ENCODE measurements at regions not wholly inside any gene's neighbourhood (a gene's known extent, or its start where the extent isn't known, plus 50 kb on each side); places are given as distances from the start of the nearest gene placed in this dataset.

DNA sequence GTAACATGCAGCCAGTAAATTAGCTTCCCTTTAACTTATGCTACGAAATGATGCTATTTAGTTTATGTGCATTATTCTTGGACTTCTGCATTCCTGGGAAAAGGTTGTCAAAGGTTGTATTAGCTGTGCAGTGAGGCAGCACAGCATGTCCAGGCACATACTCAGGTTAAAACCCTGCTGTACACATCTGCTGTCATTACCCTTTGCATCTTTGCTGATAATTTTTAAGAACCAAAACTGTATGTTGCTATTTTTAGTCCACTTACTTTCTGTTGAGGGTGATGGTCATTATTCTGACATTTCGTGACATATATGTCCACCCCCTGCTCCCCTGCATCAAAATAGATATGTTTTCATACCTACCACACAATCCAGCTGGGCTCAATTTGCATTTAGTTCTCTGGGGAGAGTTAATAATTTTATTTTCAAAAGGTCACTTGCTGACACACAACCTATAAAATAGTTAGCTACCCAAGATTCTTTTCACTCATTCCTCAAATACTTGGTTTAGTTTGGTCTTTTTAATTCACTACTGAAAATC, 142.5 kb upstream of the SPACA1 start:
- DNase-seq = no peak

DNA sequence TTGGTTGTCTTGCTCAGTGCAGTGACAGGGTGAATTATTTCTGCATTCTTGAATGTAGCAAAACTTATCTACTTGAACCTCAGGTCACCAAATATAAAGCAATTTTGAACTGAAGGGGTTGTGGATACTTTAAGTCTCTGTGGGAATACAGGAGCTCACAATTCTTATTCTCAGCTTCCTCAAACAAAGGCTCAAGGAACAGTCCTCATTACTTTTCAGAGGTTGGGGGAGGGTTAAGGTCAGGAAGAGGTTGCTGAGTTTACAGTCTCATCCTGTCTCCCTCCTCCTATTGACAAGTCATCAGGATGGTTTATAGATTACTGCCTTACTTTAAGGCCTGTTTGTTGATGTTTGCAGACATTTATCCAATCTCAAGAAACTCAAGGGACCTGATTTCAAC, 143.6 kb upstream of the SPACA1 start:
- no peak for DNase-seq

DNA sequence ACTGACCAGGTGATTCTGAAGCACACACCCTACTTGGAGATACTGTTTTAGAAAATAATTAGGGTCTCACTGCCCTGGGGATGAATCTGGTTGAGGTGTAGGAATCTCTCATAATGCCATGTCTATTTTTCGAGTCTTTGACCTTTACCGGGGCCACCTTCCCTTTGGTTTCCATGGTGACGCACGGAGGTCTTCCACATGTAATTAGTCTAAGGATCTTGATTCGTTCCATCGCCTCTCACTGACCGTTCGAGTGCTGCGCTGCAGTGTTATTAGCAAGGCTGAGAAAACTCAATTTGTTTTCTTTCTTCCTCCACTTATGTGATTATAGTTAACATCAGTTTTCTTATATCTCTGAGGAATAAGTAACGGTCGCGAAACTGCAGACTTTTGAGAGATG, 144.3 kb upstream of the SPACA1 start:
- DNase-seq = no peak

DNA sequence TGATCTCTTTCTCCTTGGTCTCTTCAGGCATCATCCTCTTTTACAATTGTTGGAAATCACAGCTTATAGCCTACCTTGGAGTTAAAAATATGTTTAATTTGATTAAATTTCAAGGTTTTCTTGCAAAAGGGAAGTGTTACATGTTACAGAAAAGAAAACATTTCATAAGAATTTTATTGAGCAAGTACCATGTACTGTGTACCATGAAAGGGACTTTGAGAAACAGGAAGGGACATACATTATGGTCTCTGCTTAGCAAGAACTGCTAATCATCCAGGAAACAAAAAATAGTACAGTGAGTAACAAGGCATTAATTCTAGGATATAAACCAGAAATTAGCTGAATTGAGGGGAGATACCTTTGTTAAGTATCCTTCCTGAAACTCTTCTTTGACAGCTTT, 145.3 kb upstream of the SPACA1 start:
- DNase-seq = no peak

DNA sequence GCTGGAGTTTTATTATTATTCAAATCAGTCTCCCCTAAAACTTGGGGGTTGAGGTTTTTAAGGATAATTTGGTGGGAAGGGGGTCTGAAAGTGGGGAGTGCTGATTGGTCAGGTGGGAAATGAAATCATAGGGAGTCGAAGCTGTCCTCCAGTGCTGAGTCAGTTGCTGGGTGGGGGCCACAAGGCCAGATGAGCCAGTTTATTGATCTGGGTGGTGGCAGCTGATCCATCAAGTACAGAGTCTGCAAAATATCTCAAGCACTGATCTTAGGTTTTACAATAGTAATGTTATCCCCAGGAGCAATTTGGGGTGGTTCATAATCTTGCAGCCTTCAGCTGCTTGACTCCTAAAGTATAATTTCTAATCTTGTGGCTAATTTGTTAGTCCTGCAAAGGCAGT, 146.0 kb upstream of the SPACA1 start:
- no peak for DNase-seq

DNA sequence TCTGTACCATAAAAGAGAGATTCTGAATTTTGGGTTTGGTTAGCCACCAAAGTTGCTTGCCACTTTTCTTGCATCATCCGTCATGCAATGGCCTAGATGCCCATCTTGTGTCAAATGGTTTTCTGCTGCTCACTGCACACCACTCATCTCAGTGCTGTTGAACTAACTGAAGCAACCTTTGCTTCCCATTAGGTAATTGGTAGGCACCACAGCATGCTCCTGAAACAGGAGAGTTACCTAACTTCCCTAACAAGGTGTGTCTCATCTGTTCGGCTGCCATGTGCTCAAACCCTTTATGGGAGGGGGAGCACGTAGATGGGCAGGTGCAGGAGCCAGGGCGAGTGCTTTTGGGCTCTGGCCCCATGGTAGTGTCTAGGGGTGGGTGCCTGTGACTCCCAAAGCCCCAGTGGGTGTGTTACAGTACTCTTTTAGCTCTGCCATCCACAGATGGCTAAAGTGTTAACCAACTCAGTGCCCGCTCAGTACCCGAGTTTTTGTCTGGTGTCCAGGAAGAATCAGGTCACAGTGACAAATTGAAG, 147.4 kb upstream of the SPACA1 start:
- no peak for DNase-seq

DNA sequence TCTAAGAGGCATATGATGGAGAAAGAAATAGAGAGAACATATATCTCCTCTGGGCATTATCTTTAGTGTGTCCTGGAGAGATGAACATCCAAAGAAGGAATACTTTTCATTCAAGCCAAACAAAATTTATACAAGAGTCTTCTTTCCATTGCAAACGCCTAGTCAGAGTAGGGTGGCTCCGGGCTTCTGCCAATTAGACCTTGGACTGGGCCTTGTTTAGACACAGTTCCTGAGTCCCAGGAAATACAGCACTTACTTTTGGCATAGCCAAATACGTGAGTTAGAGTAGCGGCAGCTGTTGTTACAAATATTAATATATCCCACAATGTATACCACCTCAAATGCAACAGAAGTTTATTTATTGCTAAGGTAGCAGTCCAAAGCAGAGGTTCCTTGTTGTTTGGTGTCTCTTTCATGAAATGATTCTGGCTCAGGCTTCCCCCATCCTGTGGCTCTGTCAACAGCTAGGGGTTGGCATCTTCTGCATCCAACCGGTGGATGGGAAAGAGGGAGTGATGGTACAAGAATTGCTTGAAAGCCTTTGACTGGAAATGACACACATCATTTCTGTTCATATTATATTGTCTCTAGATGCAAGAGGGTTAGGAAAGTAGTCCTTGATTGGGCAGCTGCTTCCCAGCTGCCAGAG, 148.0 kb upstream of the SPACA1 start:
- no peak for DNase-seq

DNA sequence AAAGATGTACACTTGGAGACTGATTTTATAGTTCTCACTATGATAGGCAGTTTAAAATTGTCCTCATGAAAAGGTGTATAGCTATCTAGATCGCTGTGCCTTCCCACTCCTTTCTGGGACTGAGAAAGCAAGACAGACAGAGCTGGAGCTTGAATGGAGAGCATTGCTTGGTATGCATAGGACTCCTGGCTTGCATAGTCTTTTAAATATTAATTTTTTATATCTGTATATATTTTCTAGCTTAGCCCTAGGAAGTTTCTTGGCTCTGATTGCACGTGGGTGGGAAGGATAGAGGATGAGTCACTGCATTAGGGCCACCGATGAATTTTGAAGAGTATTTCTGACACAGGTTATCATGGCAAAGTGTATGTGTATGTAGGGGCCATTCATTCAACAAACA, 150.0 kb upstream of the SPACA1 start:
- no peak for DNase-seq

DNA sequence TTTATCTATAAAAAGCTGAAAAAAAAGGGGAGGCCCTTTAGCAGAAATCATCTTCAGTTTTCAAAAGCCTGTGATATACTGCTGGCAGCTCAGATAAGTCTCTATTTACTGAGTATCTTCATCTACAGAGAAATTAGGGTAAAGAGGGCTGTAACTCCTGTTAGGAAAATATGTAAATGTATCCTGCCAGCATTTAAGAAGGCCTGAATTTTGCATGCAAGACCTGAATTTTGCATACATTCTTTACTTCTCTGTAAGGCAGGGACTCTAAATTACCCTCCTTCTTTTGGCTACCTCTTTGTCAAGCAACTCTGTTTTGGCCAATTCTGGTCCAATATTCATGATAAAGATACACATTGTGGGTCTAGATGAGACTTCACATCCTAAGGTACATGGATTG, 150.6 kb upstream of the SPACA1 start:
- DNase-seq = no peak

DNA sequence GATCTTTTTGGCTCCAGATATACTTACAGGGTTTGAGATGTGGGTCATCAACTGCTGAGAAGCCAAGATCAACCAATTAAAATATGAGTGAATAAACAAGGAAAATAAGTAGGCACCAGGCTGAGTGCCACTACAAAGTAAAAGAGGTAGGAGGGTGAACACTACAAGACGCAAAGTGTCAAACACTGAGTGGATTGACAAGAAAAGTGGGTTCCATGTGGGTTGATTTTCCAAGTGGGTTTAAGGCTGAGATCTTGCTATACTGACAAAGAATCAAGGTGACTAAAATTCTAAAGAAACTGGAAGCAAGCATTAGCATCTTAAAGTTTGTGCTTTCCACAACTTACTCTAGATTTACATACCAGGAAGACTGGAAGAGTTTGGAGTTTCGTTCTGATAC, 160.4 kb upstream of the SPACA1 start:
- no peak for DNase-seq

DNA sequence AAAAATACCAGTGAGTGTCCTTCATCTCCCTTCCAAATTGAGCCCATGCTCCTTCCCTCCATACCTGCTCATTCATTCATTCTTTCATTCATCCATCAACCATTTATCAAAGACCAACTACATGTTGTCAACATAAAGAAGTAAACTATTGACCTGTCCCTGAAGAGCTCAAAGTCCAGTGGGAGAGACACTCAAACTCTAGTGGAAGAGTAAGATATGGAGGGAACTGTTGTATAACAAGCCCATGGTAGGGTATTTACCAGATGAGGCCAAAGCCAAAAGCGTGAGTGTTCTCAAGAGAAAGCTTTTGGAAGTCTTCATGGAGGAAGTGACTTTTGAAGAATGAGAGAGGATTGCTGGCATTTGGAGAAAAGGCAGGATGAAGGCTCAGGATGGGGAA, 163.4 kb upstream of the SPACA1 start:
- no peak for DNase-seq

DNA sequence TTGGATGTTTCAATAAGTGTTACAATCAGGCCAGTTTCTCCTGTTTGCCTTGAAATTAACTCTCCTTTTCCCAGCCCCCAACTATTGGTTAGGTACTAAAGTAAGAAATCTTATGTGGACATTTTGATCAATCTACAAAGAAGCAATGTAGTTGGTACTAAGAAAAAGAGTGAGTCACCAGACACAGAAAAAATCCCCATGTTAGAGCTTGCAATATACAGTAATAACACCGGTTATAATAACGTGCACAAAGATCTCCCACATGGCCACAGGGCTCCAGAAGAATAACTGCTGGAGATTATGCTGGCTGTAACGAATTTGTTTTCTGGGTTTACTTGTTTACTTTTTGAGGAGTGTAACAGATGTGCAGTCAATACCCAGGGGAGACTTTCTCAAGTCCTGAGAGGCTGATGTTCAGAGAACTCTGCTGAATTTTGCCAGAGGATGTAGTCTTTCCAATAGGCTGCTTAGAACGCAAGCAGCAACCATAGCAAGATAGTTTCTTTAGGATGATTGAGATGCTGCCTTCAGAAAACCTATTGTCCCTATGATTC, 166.2 kb upstream of the SPACA1 start:
- DNase-seq = no peak

DNA sequence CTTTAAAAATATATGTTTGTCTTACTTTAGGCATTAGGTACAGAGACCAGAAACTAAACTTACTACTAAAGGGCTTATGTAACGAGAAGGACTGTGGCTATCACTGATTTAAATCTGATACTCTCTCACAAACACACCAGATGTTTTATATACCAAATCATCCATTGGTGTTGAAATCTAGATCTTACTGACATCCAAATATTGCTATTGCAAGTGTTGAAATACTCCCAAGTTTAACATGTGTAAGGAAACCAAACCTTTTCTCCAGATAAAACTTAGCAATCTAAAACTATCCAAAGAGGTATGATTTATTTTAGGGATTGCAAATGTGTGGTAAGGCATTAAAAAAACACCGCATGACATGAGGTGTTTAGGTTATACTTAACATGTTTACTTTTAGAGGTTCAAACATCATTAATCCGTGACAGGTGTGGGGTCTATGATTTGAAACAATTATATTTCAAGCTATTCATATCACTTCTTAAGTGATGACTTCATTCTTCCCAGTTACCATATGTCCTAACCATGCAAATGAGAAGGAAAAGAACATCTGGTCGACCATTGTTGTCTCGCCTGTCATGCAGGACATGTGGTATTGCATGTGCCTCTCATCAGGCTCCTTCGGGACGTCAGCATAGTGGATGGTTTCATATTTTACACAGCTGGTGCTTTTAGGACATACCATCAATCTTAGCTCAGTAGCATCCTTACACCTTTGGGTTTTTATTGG, 168.3 kb upstream of the SPACA1 start:
- DNase-seq = no peak

DNA sequence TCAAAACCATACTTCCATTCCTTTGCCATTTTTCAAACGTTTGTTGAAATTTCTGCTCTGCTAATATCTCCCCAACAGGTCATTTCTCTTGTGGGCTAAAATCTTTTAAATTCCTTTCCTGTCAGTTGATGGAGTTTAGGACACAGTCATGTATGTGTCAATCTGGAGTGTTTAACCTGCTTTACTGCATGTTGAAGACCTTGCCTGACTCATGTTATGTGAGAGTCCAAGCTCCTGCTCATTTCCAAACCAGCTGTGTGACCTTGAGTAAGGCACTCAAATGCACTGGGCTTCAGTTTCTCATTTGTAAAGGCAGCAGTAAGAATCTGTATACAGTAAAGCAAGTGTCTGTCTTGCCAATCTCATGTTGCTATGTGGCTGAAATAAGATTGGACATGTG, 171.9 kb upstream of the SPACA1 start:
- no peak for DNase-seq

DNA sequence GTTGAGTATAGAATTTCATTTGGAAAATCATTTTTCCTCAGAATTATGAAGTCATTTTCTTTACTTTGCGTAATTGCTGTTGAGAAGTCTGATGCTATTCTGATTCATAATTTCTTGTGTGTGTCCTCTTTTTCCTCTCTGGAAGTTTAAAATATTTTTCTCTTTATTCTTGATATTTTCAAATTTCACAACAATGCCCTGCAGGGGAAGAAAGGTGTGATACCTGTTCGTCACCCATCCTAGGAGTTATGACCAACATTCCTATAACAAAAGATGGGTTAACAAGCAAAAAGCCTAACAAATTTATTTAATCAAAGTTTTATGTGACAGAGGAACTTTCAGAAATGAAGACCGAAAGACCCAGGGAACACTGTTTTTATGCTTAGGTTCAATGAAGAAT, 171.5 kb upstream of the AKIRIN2 start:
- DNase-seq = no peak

DNA sequence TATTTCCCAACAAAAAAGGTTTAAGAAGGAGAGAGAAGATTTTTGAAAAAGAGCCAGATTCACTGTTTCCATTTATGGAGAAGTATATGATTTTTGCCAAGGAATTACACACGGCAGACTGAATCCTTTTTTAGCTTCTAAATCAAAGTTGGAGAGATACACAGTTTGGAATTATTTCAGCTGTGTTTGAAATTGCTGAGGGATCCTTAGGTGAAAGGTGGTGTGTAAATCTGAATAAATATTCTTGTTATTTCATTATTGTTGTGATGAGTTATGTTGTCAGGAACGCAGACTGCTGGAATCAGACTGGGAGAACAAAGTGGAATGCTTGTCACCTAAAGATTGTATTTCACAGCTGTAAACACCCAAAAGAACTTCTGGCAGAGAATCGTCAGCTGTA, 168.5 kb upstream of the AKIRIN2 start:
- no peak for DNase-seq

DNA sequence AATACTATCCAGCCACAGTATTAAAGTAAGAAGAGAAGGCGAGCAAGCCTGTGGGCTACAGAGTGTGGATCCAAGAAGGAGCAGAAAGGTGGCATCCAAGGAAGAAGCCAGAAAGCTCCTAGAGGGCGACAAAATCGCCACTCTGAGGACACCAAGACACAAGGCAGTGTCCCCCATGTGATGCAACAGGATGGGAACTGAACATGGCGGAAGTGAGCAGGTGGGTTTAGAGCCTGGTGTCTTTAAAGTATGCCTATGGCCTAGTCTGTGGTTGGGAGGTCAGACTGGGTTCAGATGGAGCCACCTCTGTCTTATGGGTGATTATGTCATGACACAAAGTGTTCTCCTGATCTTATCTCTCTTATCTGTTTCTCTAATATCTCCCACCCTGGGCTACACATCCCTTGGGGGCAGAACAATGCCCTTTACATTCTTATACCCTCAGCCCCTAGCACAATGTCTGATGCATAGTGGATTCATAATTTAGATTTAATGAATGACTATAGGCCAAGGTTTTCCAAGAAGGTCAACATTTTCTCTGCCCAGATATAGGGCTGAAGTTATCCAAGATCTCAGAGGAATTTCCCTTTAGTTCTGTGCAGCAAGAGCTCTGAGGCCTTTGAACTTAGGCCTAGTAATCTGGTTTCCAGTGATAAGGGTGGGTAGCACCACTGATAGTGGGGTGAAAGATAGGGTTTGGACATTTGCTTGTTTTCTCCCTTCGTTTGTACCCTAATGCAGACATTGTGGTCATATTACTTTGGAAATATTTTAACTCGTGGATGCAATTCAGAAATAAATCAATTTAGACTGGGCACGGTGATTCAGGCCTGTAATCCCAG, 167.3 kb upstream of the AKIRIN2 start:
- no peak for DNase-seq

DNA sequence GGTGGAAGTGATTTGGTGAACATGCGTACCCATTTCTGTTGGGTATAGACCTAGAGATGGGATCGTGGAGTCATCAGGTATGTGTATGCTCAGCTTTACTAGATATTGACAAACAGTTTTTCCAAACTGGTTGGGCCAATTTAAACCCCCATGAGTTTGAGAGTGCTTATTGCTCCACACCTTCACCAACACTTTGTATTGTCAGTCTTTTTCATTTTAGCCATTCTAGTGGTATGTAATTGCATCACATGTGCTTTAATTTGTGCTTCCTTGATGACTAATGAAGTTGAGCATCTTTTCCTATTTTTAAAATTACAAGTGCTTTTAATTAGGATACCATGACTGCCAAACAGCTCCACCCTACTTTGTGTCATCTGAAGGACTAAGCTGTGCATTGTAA, 158.9 kb upstream of the AKIRIN2 start:
- DNase-seq = no peak

DNA sequence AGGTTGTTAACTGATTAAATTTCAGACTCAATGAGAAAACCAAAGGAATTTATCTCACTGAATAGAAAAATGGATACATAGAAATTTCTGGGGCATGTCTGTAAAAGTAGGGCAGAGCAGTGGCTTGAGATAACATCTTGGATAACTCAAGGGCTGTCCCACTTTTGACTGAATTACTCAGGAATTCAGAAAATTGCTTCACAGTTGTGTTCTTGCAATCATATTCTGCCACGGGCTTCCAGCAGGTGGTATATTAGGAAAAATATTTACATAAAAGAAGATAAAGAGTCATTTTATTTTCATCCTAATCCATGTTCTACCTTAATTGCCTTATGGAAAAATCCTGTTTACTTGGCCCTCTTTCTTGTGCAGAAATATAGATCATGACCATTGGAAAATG, 156.4 kb upstream of the AKIRIN2 start:
- DNase-seq = no peak

DNA sequence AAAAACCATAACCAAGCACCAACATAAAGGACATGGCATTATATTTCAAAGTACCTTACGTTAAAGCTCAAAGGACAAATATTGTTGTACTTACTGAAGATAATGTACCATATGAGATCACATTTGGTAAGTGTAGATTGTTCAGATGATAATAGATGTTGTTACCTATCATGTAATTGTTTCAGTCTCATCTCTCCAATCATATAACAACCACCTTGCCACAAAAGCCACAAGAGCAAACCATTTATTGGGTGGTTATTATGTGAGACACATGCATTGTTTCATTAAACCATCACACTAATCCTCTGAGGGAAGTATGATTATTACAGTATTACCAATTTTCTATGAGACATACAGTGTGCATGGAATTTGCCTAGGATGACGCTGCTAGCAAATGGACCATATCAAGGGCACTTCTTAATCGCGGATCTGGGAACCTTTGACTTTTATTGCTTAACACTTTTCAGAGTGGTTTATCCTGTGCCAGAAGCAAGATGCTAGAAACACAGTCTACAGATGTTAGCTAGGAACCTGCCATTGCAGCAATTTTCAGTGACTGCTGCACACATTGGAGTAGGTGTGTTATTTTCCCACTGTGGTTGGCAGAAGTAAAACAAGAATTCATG, 149.8 kb upstream of the AKIRIN2 start:
- no peak for DNase-seq

DNA sequence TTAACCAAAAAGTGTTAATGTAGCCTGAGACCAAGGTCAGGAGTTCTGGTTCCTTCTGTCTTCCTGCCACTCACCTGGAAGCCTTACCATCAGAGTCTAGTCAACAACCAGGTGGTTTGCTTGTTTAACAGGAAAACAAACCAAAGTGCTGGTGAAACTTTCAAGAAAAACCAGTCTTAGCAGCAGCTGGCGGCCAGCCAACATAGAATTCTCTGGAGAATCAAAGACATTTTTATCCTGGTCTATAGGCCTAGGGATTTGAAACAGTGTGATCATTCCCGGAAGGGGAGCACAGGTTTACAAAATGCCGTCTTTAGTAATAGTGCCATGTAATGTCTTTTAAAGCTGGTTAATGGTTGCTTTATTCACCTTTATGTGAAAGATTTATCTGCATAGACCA, 146.6 kb upstream of the AKIRIN2 start:
- no peak for DNase-seq

DNA sequence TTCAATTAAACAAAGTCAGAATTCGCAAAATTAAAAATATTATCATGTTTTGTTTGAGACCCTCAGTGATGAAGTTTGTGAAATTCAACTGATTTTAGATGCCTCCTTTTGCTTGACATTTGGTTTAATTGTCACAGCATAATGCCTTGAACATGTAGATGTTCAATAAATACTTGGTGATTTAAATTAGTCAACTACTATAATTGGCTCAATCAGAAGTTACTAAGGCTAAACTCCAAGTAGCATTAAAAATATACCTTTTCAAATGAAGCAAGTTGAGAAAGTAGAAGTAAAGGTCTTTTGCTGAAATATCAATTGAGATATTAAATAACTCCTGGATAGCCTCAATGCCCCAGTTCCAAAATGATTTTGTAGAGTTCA, 145.8 kb upstream of the AKIRIN2 start:
- no peak for DNase-seq

Measured in activated T-cell treated with anti-CD3 and anti-CD28 coated beads, Interleukin-2, amount 50 U/mL, for 48 hours (primary cell).